Stimulated activated naive CD4-positive, alpha-beta T cell treated with Interleukin-2 at 50 U/mL for 16 hours (primary cell): ENCODE measurements at regions not wholly inside any gene's neighbourhood (a gene's known extent, or its start where the extent isn't known, plus 50 kb on each side); places are given as distances from the start of the nearest gene placed in this dataset.
"Not testable (repeated sequence)": the region's sequence is repeated elsewhere in the genome, so short reads cannot be mapped to it uniquely, and the experiment has no call there.

Source experiments
- DNase-seq: peaks from one replicate; lab custom pipeline; 2025; lab: John Stamatoyannopoulos, UW

DNA sequence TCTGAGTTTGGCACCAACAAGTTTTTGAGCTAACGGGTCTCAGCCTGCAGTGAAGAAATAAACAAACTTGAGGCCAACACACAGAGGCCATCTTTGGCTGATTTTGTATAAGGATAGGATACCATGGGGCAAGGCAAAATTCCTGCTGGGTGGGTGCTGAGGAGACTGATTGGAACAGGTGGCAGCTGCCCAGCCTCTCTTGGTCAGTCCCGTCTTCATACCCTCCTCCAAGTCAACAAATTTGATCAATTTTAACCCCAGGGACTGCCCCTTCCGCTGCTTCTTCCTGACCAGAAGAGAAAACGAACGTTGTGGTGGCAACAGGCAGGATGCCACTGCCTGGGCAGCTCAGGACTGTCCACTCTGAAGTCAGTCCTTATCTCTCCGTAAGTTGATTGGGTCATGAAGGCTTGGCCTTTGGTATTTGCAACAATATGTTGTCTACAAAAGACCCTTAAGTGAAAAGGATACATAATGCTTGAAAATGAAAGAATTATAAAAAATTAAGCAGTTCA lies 139.3 kb downstream of the SPP2 start:
- DNase-seq = no peak

DNA sequence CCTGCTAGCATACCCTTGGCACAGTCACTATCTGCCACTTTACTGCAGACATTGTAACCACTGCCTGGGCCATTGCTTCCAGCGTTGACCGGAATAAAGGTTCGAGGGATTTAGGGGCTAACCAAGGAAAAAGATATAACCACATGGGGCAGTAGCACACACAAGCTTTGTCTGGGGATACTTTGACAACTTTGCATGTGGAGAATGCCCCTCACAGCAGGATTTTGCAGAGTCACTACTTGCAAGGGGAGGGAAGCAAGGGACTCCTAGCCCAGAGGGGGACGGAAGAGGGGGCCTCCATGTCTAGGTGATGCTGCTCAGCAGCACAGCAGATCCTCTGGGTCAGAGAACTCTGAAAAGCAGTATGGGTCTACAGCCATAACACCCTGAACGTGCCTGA lies 138.7 kb downstream of the SPP2 start:
- DNase-seq = no peak

- DNase-seq = no peak
These were observed 137.2 kb downstream of the SPP2 start for GRCh38 chr2:234187646-234188174.

GRCh38 chr2:234181121-234181520 lies 130.6 kb downstream of the SPP2 start:
- DNase-seq = no peak

DNA sequence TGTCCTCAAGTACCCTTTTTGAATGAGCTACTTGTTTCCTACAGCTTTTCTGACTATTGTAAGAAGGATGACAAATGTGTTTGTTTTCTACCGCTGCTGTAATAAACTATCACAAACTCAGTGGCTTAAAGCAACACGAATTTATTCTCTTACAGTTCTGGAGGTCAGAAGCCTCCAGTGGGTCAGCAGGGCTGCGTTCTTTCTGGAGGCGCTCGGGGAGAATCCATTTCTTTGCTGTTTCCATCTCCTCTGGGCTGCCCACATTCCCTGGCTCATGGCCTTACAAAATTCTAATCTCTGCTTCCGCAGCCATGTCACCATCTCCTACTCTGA lies 128.5 kb downstream of the SPP2 start:
- DNase-seq = no peak

DNA sequence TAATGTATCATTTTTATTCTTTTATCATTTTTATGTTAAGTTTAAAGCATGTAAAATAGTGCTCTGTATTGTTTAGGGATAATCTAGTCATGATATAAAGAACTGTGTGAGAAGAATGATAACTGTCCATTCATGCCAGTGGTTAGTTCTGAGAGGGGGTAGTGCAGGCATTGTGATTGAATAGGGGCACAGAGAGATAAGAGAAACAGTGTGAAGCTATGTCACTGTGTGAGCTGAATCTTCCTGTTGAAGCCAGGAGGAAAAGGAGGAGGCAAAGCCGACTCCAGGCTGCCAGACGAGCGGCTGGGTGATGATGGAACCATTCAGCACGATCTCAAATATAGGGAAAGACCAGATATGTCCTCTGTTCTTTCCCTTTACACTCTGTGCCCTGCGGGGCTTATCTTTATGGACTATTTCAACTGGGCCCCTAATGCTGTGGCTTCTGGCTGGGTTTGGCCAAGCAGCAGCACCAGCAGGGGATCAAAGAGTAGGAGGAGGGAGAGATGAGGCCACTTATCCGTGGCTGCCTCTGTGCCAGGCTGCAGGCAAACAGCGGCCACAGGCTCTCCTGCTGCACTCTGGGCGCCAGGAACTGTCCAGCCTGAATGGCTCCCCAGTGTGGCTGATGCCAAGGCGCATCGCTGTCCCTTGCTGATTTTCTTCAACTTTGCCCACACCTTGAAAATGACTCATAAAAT lies 128.0 kb downstream of the SPP2 start:
- DNase-seq = no peak

DNA sequence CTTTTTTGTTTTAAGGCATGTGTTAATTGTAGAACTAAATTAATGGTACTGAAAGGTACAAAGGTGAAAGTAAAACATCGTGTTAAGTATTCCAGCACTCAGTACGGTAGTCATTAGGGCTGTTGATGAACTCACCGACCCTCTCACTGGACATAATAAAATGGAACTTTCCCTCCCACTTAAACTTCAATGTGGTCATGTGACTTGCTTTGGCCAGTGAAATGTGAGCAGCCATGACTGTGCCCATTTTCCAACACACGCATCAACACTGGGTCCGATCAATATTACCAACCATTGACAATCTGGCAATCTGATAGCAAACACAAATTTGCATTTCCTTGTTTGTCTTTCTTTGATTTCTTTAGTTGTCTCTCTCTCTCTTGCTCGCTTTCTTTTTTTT lies 125.1 kb downstream of the SPP2 start:
- DNase-seq = no peak

DNA sequence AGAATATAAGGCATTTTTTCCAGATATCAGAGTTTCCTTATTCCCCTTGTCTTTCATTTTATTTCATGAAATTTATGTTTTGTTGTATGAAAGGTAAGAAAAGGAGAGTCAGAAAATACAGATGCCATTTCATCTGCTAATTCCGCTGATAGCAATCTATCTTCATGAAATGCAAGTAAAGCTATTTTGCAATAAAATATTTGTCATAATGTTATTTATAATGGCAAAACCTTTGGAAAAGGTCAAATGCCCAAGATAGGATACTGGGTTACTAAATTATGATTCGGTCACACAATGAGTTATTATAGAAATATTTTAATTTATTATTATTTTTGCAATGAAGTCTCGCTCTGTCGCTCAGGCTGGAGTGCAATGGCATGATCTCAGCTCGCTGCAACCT lies 124.2 kb downstream of the SPP2 start:
- no peak for DNase-seq

GRCh38 chr2:234172532-234172931 lies 122.0 kb downstream of the SPP2 start:
- DNase-seq = no peak

- DNase-seq = no peak
These were observed 121.6 kb downstream of the SPP2 start for GRCh38 chr2:234172066-234172465.

GRCh38 chr2:234171666-234172065 lies 121.2 kb downstream of the SPP2 start:
- DNase-seq = no peak

- no peak for DNase-seq
These were observed 119.2 kb downstream of the SPP2 start for GRCh38 chr2:234169674-234170073.

DNA sequence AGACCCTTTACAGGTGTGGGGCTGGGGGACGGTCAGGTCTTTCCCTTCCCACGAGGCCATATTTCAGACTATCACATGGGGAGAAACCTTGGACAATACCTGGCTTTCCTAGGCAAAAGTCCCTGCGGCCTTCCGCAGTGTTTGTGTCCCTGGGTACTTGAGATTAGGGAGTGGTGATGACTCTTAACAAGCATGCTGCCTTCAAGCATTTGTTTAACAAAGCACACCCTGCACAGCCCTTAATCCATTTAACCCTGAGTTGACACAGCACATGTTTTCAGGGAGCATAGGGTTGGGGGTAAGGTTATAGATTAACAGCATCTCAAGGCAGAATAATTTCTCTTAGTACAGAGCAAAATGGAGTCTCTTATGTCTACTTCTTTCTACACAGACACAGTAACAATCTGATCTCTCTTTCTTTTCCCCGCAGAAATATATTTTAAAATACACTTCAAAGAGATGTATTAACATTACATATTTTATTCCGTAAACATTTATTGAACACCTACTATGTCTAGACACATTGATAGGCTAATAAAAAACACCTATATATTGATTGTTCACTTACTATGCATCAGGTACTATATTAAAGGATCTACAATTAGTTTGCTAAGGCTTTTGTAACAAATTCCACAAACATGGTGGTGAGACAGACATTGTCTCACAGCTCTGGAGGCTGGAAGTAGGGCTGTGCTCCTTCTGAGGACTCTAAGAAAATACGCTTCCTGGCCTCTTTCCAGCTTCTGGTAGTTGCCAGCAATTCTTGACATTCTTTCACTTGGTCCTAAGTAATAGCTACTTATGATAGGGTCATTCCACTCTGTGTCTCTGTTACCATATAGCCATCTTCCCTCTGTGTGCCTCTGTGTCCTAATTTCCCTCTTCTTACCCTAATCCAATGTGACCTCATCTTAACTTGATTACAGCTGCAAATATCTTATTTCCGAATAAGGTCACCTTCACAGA lies 118.4 kb downstream of the SPP2 start:
- DNase-seq = not testable (repeated sequence)

GRCh38 chr2:234166531-234166930 lies 116.0 kb downstream of the SPP2 start:
- no peak for DNase-seq

GRCh38 chr2:234165421-234165820 lies 114.9 kb downstream of the SPP2 start:
- DNase-seq = no peak

DNA sequence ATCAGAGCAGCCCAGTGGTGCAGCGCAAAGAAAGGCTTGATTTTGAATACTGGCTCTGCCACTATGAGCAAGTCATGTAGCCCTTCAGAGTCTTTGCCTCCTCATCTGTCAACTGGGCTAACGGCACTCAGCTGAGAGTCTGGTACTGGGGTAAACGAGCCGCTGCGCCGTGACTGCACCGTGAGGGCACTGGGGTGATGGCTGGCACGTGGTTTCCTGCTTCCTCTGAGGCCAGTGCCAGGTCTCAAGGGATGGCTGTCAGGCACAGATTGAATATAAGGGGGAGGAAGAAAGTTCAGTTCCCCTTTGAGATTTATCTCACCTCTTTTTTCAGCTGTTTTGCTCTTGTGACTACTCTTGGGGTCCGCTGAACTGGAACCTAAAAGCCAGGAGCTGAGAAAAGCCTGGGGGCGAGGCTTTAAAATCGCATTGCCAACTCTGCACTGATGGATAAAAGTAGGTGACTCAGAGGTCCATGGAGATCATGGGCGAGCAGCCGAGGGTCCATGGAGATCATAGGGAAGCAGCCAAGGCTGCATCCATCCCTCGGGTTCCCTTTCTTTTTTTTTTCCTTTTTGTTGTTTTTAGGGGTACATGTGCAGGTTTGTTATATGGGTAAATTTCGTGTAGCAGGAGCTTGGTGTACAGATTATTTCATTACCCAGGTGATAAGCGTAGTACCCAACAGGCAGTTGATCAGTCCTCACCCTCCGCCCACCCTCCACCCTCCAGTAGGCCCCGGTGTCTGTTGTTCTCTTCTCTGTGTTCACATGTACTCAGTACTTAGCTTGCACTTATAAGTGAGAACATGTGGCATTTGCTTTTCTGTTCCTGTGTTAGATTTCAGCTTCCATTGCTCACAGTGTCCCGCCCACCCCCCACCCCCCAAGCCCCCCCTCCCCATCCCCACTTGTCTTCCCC lies 114.3 kb downstream of the SPP2 start:
- peak; percentile 12 for DNase-seq

GRCh38 chr2:234163510-234164045 lies 113.1 kb downstream of the SPP2 start:
- no peak for DNase-seq

DNA sequence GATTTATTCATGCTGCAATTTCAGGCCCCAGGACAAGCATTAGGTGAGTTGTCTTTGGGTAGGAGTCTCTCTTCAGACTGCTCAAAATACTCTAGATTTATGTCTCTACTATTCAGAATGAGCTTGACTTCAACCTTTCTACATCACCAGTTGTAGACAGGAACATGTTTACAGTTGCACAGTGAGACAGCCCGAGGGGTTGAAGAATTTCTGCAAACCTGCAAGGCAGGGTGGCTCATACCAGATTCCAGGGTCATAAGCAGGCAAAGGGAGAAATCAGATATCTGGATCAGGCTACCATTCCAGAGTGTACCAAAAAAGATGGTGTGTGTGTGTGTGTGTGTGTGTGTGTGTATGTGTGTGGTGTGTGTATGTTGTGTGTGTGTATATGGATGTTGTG lies 112.4 kb downstream of the SPP2 start:
- no peak for DNase-seq

DNA sequence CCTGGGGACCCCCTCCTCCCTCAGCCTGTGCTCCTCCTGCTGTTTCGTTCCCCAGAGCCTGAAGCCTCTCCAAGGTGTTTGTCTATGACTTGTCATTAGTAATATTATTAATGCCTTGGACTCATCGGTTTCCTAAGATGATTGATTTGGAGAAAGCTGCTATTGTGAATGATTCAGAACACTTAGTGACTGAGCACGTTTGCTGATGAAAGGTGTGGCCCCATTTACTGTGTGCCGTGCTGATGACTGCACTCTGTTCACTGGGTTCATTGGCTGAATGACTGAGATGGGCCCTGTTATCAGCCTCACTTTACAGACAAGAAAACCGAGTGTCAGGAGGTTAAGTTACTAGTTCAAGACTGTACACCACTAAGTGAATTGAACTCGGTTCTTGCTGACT lies 111.4 kb downstream of the SPP2 start:
- no peak for DNase-seq

GRCh38 chr2:234158812-234159211 lies 108.3 kb downstream of the SPP2 start:
- DNase-seq = no peak

DNA sequence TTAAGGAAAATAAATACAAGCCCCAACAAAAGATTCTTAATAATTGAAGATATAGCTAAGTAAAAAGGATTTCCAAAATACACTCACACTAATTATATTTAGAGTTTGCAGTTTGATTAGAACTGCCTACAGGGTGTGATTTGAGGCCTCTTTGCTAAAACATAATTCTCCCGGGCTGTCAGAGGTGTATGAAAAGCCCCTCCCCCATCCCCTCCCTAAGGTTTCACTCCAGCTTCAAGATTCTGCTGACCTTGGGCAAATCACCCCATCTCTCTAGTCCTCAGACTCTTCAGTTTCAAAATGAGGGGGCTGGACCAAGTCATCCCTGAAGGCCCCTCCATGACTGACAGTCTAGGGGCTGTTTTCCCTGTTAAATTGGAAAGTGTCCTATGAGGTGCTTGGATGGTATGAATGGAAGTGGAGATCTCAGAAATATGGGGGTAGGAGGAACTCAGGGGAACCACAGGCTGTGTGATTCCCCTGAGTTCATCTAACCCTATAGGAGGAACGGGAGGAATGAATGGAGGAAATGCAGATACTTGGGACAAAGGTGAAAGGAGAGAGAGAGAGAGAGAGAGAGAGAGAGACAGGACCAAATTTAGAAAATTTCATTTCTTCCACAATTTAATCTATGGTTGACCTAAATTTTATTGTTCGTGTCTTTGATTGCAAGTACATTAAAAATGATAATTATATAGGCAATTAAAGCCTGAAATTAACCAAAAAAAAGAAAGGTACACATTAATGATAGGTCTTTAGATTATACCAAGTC lies 107.5 kb downstream of the SPP2 start:
- DNase-seq = no peak
